Smooth muscle cell (in vitro differentiated cells): ENCODE measurements at regions not wholly inside any gene's neighbourhood (a gene's known extent, or its start where the extent isn't known, plus 50 kb on each side); places are given as distances from the start of the nearest gene placed in this dataset.

Source experiments
- DNase-seq: peaks from one replicate; lab custom pipeline; 2025; ENCODE audit not compliant: unreplicated experiment; lab: John Stamatoyannopoulos, UW
- H2AFZ ChIP-seq: fragments of 200-600 bp; sonication (generic); 2 replicates; pipeline ENCODE4 v1.6.0; 2016; ENCODE audit warnings: antibody characterized with exemption, low read depth, mild to moderate bottlenecking
- H3F3A ChIP-seq: fragments of 200-600 bp; sonication (generic); 2 replicates; pipeline ENCODE4 v1.6.0; 2017; ENCODE audit warnings: antibody characterized with exemption, low read depth
- H3K27ac ChIP-seq: fragments of 200-600 bp; sonication (generic); 2 replicates; pipeline ENCODE4 v1.5.1; 2016; ENCODE audit warnings: low read depth, mild to moderate bottlenecking
- H3K27me3 ChIP-seq: fragments of 200-600 bp; sonication (generic); 2 replicates; pipeline ENCODE4 v1.6.1; 2016; ENCODE audit warnings: low read depth, mild to moderate bottlenecking
- H3K36me3 ChIP-seq: fragments of 200-600 bp; sonication (generic); 2 replicates; pipeline ENCODE4 v1.5.1; 2016; ENCODE audit warnings: low read depth
- H3K4me1 ChIP-seq: fragments of 200-600 bp; sonication (generic); 2 replicates; pipeline ENCODE4 v1.5.1; 2016; ENCODE audit warnings: low read depth
- H3K4me2 ChIP-seq: fragments of 200-600 bp; sonication (generic); 2 replicates; pipeline ENCODE4 v1.6.0; 2016; ENCODE audit warnings: mild to moderate bottlenecking
- H3K4me3 ChIP-seq: fragments of 200-600 bp; sonication (generic); 2 replicates; pipeline ENCODE4 v1.5.1; 2016; ENCODE audit warnings: mild to moderate bottlenecking
- H3K79me2 ChIP-seq: fragments of 200-600 bp; sonication (generic); 2 replicates; pipeline ENCODE4 v1.6.0; 2016; ENCODE audit warnings: low read depth, mild to moderate bottlenecking
- H3K9ac ChIP-seq: fragments of 200-600 bp; sonication (generic); 2 replicates; pipeline ENCODE4 v1.6.0; 2016; ENCODE audit warnings: low read depth
- H3K9me3 ChIP-seq: fragments of 200-600 bp; sonication (generic); replicated peaks from 2 replicates; pipeline ENCODE4 v1.5.1; 2016; ENCODE audit warnings: low read depth
- H4K20me1 ChIP-seq: fragments of 200-600 bp; sonication (generic); 2 replicates; pipeline ENCODE4 v1.6.0; 2016; ENCODE audit warnings: low read depth
- WGBS: methylation state at CpG from one replicate; pipeline ENCODE4 v1.1.7; 2016; ENCODE audit warnings: low lambda C conversion rate; 5-methylcytosine and 5-hydroxymethylcytosine counted together
- TF ChIP-seq, protein P1 (sequence below): fragments of 200-600 bp; sonication (generic); IDR thresholded peaks from 2 replicates; pipeline ENCODE4 v1.5.1; 2017; ENCODE audit warnings: borderline replicate concordance, mild to moderate bottlenecking, antibody characterized with exemption; ENCODE audit not compliant: insufficient read depth, poor library complexity, severe bottlenecking

DNA sequence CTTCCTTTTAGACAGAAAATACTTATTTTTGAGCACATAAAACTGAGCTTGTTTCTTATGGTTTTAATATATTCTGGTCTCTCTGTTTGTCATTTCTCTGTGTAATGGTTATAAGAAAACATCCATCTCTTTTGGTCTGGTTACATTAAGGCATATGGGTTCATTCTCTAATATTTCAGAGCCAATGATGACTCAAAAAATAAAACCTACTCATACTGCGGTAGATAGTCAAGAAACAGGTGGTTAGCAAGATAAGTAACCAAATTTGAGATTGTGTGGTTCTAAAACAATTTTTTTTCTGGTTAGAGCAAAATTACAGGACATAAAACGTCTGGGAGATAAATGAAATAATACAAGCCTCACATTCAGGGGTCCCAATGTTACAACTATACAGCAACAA is 654.5 kb downstream of the STIM2 start:
- WGBS = 82% methylated on average over 2 of the region's 2 CpGs
- no peaks in the 10 kb centered on the region for H4K20me1 ChIP-seq
- H3K4me2 ChIP-seq = no peak overlapping the region
- no peak overlapping the region for H3K9ac ChIP-seq
- no peaks in the 10 kb centered on the region for H3K36me3 ChIP-seq
- no peaks in the 10 kb centered on the region for H3F3A ChIP-seq
- H3K9me3 ChIP-seq = no peaks in the 10 kb centered on the region
- TF ChIP-seq, protein P1, sequence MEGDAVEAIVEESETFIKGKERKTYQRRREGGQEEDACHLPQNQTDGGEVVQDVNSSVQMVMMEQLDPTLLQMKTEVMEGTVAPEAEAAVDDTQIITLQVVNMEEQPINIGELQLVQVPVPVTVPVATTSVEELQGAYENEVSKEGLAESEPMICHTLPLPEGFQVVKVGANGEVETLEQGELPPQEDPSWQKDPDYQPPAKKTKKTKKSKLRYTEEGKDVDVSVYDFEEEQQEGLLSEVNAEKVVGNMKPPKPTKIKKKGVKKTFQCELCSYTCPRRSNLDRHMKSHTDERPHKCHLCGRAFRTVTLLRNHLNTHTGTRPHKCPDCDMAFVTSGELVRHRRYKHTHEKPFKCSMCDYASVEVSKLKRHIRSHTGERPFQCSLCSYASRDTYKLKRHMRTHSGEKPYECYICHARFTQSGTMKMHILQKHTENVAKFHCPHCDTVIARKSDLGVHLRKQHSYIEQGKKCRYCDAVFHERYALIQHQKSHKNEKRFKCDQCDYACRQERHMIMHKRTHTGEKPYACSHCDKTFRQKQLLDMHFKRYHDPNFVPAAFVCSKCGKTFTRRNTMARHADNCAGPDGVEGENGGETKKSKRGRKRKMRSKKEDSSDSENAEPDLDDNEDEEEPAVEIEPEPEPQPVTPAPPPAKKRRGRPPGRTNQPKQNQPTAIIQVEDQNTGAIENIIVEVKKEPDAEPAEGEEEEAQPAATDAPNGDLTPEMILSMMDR = no peak
- no peak overlapping the region for H3K4me3 ChIP-seq
- H3K79me2 ChIP-seq = no peaks in the 10 kb centered on the region
- H3K4me1 ChIP-seq = no peaks in the 10 kb centered on the region
- DNase-seq = no peak
- H2AFZ ChIP-seq = no peak overlapping the region
- H3K27ac ChIP-seq = no peak overlapping the region
- no peaks in the 10 kb centered on the region for H3K27me3 ChIP-seq

DNA sequence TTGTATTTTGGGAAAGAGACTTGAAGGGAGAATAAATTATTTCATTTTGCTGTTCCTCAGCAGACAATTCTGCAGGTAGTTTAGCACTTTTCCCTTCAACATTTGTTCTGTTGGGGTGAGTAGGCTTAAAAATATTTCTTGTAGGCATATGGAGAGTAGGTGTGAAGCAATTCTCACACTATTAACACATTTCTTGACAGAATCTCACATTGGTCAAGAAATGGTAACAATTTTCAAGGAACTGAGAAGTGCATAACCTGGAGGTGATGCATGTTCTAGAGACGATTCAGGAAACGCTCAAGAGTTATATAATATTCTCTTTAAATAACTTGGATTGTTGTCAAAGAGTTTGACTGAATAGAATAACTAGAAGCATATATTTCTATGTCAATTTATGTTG is 658.2 kb downstream of the STIM2 start:
- Histone ChIP-seq H3K9ac (no peak overlapping the region), H3K79me2 (no peaks in the 10 kb centered on the region), H3K27ac (no peak overlapping the region), H3K9me3 (no peaks in the 10 kb centered on the region), H3K36me3 (no peaks in the 10 kb centered on the region), H3F3A (no peaks in the 10 kb centered on the region), H3K27me3 (no peaks in the 10 kb centered on the region), H3K4me2 (no peak overlapping the region), H3K4me3 (no peak overlapping the region), H2AFZ (no peak overlapping the region), H4K20me1 (no peaks in the 10 kb centered on the region), H3K4me1 (no peaks in the 10 kb centered on the region)
- TF ChIP-seq, protein P1 = no peak
- DNase-seq = no peak
- WGBS = 76% methylated on average over 2 of the region's 2 CpGs

DNA sequence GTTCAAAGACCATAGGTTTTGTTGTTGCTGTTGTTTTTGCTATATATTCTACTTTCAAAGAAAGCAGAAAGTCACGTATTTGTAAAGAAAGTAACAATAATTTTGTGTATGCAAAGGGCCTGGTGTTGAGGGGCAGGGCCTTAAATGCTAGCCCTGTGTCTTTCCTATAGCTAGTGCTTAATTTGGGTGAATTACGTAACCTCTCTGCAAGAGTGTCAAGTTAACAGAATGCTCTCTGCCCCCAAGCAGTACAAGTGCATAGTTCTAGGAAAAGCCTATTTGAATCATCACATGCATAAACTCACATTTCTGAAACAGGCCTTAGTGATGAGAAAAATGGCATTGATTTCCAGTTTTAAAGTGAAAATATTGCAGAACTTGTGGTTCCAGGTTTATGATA is 663.6 kb downstream of the STIM2 start:
- H3K79me2 ChIP-seq = no peaks in the 10 kb centered on the region
- DNase-seq = no peak
- no peak overlapping the region for H3K9ac ChIP-seq
- no peaks in the 10 kb centered on the region for H3F3A ChIP-seq
- no peak overlapping the region for H2AFZ ChIP-seq
- H4K20me1 ChIP-seq = no peaks in the 10 kb centered on the region
- 80% methylated on average over 2 of the region's 2 CpGs for WGBS
- H3K27me3 ChIP-seq = no peaks in the 10 kb centered on the region
- no peak overlapping the region for H3K4me3 ChIP-seq
- H3K4me2 ChIP-seq = no peak overlapping the region
- no peaks in the 10 kb centered on the region for H3K4me1 ChIP-seq
- H3K27ac ChIP-seq = no peak overlapping the region
- no peaks in the 10 kb centered on the region for H3K9me3 ChIP-seq
- TF ChIP-seq, protein P1 = no peak
- no peaks in the 10 kb centered on the region for H3K36me3 ChIP-seq

DNA sequence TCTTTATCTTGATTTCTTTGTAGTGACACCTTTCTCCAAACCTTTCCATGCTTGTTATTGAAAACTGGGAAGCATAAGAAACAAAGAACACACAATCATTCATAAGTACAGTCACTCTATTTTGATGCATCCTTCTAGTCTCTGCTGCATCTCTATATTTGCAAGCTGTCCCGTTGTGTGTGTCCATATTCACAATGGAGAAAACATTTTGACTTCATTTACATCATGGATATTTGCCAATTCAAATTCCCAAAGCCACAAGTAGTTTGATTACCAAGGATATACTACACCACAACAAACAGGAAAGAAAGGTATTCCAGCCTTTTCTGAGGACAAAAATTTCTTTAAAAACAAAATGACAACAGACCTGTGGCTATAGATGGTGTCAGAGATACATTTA is 673.8 kb downstream of the STIM2 start:
- H3K9me3 ChIP-seq = no peaks in the 10 kb centered on the region
- no peak overlapping the region for H3K4me2 ChIP-seq
- H3K79me2 ChIP-seq = no peaks in the 10 kb centered on the region
- no peaks in the 10 kb centered on the region for H4K20me1 ChIP-seq
- H3K27me3 ChIP-seq = no peaks in the 10 kb centered on the region
- no peak overlapping the region for H3K9ac ChIP-seq
- no peak for DNase-seq
- H2AFZ ChIP-seq = no peak overlapping the region
- H3K27ac ChIP-seq = no peak overlapping the region
- WGBS = 85% methylated on average over 1 of the region's 1 CpG
- no peaks in the 10 kb centered on the region for H3K4me1 ChIP-seq
- no peaks in the 10 kb centered on the region for H3K36me3 ChIP-seq
- no peaks in the 10 kb centered on the region for H3F3A ChIP-seq
- H3K4me3 ChIP-seq = no peak overlapping the region
- TF ChIP-seq, protein P1 = no peak
